Activated CD4-positive, alpha-beta T cell treated with anti-CD3 and anti-CD28 coated beads, Interleukin-2, amount 10 ng/mL, durations not matched to agents 7 days and 5 days (primary cell): ENCODE measurements at regions not wholly inside any gene's neighbourhood (a gene's known extent, or its start where the extent isn't known, plus 50 kb on each side); places are given as distances from the start of the nearest gene placed in this dataset.

Experiments
- CTCF ChIA-PET: fragments of 350-600 bp; sonication (Branson Sonifier 250); formaldehyde crosslinking; loops from one replicate; lab custom pipeline; 2021; ENCODE audit warnings: antibody characterized with exemption; lab: Charles Lee
- POLR2A ChIA-PET: fragments of 350-600 bp; sonication (Branson Sonifier 250); formaldehyde crosslinking; loops from one replicate; lab custom pipeline; 2021; ENCODE audit warnings: antibody characterized with exemption; lab: Charles Lee
- DNase-seq: peaks from one replicate; pipeline ENCODE4 v3.0.0-alpha.2; 2020
- H3K27ac Mint-ChIP-seq: one replicate; pipeline ENCODE4 v1.8.0; 2021; ENCODE audit warnings: mild to moderate bottlenecking, moderate library complexity, mixed read lengths
- H3K27me3 Mint-ChIP-seq: one replicate; pipeline ENCODE4 v1.8.0; 2021; ENCODE audit warnings: mixed read lengths
- H3K36me3 Mint-ChIP-seq: one replicate; pipeline ENCODE4 v1.8.0; 2021; ENCODE audit warnings: low read depth, mixed read lengths
- H3K4me1 Mint-ChIP-seq: one replicate; pipeline ENCODE4 v1.8.0; 2021; ENCODE audit warnings: mixed read lengths
- H3K4me3 Mint-ChIP-seq: one replicate; pipeline ENCODE4 v1.8.0; 2021; ENCODE audit warnings: mild to moderate bottlenecking, moderate library complexity, mixed read lengths
- H3K9me3 Mint-ChIP-seq: one replicate; pipeline ENCODE4 v1.8.0; 2021; ENCODE audit warnings: mixed read lengths

DNA sequence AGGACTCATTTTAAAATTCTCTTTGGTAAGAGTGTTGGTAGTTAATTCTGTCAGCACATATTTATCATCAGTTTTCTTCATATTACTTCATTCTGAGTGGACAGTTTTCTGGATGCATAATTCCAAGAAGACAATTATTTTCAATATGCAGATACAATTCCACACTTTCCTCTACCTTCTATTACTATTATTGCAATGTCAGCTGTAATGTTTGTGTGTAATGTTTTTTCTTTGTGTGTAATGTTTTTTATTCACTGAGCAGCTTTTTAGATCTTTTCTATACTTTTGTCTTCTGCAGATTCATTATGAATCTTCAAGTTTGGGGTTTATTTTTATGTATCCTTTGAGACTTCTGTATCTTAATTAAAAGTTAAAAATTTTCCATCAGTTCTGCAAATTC is 264.0 kb upstream of the VRK2 start:
- no peaks in the 10 kb centered on the region for H3K9me3 Mint-ChIP-seq
- H3K4me1 Mint-ChIP-seq = no peaks in the 10 kb centered on the region
- ChIA-PET CTCF (no interaction called here), POLR2A (no interaction called here)
- no peak overlapping the region for H3K4me3 Mint-ChIP-seq
- no peaks in the 10 kb centered on the region for H3K27me3 Mint-ChIP-seq
- DNase-seq = no peak
- no peaks in the 10 kb centered on the region for H3K36me3 Mint-ChIP-seq
- H3K27ac Mint-ChIP-seq = no peak overlapping the region

DNA sequence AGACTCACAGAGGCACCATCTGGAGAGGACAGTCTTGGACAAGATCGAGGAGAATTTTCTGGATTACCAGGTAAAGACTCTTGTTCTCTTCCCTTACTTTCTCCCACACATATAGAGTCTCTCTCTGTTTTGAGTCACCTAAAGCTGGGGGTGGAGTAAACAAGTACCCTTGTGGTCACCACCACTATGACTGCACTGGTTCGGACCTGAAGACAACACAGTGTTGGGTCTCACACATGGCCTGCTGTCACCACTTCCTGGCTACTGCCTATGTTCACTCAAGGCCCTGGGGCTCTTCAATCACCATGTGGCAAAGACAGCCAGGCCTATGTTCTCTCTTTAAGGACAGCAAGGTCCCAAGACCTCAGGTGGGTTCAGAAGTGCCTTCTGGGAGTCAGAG is 253.3 kb upstream of the VRK2 start:
- no peak for DNase-seq
- Mint-ChIP-seq H3K36me3 (no peaks in the 10 kb centered on the region), H3K4me1 (no peaks in the 10 kb centered on the region), H3K27ac (no peak overlapping the region), H3K27me3 (no peaks in the 10 kb centered on the region), H3K4me3 (no peak overlapping the region), H3K9me3 (no peaks in the 10 kb centered on the region)
- POLR2A ChIA-PET = no interaction called here
- CTCF ChIA-PET = no interaction called here

DNA sequence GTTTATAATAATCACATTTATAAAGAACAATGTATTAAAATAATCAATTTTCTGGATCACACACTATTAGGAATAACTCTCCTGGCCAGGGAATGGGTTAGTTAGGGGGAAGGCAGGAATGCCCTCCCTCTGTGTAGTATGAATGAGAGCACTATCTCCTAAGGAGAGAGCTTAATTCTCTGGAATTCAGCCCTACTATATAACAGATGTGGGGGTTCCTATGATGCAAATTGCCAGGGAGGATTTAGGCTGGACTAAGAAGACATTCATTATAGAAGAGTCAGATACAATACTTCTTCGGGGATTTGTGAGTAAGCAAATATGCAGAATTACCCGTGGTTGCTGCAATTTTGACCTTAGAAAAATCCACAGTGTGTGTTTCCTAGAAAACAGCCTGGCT is 250.1 kb upstream of the VRK2 start:
- Mint-ChIP-seq H3K4me3 (no peak overlapping the region), H3K27ac (no peak overlapping the region), H3K9me3 (peaks cover 5% of the 10 kb centered on the region), H3K36me3 (no peaks in the 10 kb centered on the region), H3K27me3 (no peaks in the 10 kb centered on the region), H3K4me1 (no peaks in the 10 kb centered on the region)
- ChIA-PET CTCF (no interaction called here), POLR2A (no interaction called here)
- no peak for DNase-seq

DNA sequence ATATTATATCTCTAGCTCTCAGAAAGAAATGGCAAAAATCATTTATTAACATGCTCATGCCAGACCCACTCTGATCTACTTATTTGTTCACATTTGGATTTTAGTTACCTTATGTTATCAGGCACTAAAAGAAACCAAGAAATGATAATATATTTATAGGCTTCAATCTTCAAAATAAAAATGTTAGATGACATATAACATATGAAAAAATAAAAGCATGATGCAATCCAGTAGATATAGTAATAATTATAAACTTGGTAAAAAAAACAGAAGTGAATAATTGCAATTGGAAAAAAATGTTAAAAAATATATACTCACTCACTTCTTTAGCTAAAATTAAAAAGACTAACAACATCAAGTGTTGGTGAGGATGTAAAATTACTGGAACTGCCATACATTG is 248.3 kb upstream of the VRK2 start:
- Mint-ChIP-seq H3K4me3 (no peak overlapping the region), H3K36me3 (no peaks in the 10 kb centered on the region), H3K9me3 (peaks cover 5% of the 10 kb centered on the region), H3K27ac (no peak overlapping the region), H3K4me1 (no peaks in the 10 kb centered on the region), H3K27me3 (no peaks in the 10 kb centered on the region)
- CTCF ChIA-PET = no interaction called here
- POLR2A ChIA-PET = no interaction called here
- DNase-seq = no peak

DNA sequence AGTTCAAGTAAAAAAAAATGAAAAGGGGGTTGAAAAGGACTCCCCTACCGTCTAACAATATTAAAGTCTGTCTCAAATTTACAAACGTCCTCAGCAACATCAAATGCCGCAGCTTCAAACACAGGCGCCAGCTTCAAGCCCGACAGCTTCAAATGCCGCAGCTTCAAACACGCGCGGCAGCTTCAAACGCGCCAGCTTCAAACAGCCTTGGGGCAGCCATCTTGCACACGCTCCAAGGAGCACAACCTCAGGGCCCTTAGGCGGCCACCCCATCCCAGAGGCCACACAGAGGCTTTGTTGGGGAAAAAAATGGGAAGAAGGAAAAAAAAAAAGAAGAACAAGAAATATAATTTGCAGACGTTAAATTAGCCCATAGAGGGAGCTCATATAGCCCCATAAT is 244.4 kb upstream of the VRK2 start:
- H3K4me1 Mint-ChIP-seq = no peaks in the 10 kb centered on the region
- H3K9me3 Mint-ChIP-seq = peaks cover 5% of the 10 kb centered on the region
- H3K27me3 Mint-ChIP-seq = no peaks in the 10 kb centered on the region
- no peak overlapping the region for H3K4me3 Mint-ChIP-seq
- no peak for DNase-seq
- ChIA-PET POLR2A (no interaction called here), CTCF (interaction anchor here (0.6 kb wide), 1 partner anchor 905 kb away, joined by 4 read pairs; no protein-coding TSS in a partner anchor)
- no peaks in the 10 kb centered on the region for H3K36me3 Mint-ChIP-seq
- H3K27ac Mint-ChIP-seq = no peak overlapping the region

DNA sequence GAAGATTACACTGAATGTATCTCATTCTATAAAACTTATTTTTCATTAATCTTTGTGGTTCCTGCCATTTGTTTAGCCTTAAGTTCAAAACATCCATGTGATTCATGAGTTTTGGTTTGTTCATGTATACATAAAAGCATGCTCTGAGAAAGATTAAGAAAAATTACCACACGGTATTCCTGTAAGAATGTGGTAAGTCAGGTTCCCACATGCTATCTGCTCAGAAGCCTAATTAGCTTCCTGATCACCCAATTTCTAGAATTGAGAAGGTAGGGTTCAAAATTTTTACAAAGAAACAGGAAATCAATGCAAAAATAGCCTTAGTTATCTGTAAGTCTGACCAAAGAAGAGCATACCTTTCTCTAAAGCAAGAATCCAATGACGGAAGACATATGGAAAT is 241.6 kb upstream of the VRK2 start:
- H3K9me3 Mint-ChIP-seq = no peaks in the 10 kb centered on the region
- CTCF ChIA-PET = no interaction called here
- DNase-seq = no peak
- POLR2A ChIA-PET = no interaction called here
- H3K4me3 Mint-ChIP-seq = no peak overlapping the region
- H3K4me1 Mint-ChIP-seq = no peaks in the 10 kb centered on the region
- H3K27me3 Mint-ChIP-seq = no peaks in the 10 kb centered on the region
- no peaks in the 10 kb centered on the region for H3K36me3 Mint-ChIP-seq
- H3K27ac Mint-ChIP-seq = no peak overlapping the region

DNA sequence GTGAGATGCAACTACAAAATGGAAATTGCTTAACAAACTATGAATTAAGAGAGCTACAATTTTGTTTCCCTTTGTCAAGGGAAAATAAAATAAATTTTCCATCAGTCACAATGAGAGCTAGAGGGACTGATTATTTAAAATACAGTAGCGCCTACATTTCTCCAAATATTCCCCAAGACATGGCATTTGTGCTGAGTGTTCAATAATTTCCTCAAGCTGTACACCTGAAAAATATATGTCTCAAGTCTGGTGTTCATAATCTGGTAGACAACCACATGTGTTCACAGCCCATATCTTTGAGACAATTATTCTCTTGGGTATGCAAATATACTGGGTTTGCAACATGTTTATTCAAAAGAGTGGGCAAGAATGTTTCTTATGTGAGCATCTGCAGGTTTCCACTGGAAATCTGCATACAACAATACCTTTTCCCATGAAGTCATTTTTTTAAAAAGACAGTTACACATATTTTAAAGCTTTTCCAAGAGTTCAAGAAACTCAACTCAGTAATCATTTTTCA is 240.1 kb upstream of the VRK2 start:
- Mint-ChIP-seq H3K27ac (no peak overlapping the region), H3K4me3 (no peak overlapping the region), H3K4me1 (no peaks in the 10 kb centered on the region), H3K27me3 (no peaks in the 10 kb centered on the region), H3K9me3 (no peaks in the 10 kb centered on the region), H3K36me3 (no peaks in the 10 kb centered on the region)
- POLR2A ChIA-PET = no interaction called here
- CTCF ChIA-PET = no interaction called here
- DNase-seq = no peak

DNA sequence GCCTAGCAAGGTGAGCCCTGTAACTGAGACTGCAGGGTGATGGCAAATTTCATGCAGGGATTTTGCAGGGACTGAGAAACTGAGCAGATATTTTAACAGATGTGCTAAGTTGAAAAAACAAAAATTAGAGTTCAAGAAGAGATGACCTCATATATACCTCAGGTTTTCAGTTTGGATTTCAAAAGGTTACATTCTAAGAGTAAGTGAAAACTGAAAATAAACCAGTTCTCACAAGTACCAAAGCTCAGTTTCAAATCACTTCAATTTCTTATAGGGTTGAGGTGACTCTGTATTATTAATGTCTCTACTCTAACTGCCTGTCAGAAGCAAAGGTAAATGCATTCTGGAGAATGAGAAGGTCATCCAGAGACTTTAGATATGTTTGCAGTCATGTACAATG is 237.4 kb upstream of the VRK2 start:
- Mint-ChIP-seq H3K4me3 (no peak overlapping the region), H3K36me3 (no peaks in the 10 kb centered on the region), H3K27me3 (no peaks in the 10 kb centered on the region), H3K4me1 (no peaks in the 10 kb centered on the region), H3K27ac (no peak overlapping the region), H3K9me3 (no peaks in the 10 kb centered on the region)
- POLR2A ChIA-PET = no interaction called here
- no peak for DNase-seq
- CTCF ChIA-PET = no interaction called here

DNA sequence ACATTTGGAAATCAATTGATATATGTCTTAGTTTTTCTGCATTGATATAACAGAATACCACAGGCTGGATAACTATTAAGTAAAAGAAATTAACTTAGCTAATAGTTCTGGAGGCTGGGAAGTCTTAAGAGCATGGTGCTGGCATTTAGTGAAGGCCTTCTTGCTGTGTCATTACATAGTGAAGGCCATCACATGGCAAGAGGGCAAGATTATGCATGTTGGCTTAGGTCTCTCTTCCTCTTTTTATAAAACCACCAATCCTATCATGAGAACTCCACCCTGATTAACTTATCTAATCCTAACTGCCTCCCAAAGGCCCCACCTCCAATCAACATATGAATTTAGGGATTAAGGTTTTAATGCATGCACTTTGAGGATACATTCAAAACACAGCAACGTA is 225.5 kb upstream of the VRK2 start:
- no peaks in the 10 kb centered on the region for H3K9me3 Mint-ChIP-seq
- no peak overlapping the region for H3K4me3 Mint-ChIP-seq
- no peaks in the 10 kb centered on the region for H3K36me3 Mint-ChIP-seq
- POLR2A ChIA-PET = no interaction called here
- no peak for DNase-seq
- H3K27ac Mint-ChIP-seq = no peak overlapping the region
- CTCF ChIA-PET = no interaction called here
- peaks cover 3% of the 10 kb centered on the region for H3K27me3 Mint-ChIP-seq
- no peaks in the 10 kb centered on the region for H3K4me1 Mint-ChIP-seq

DNA sequence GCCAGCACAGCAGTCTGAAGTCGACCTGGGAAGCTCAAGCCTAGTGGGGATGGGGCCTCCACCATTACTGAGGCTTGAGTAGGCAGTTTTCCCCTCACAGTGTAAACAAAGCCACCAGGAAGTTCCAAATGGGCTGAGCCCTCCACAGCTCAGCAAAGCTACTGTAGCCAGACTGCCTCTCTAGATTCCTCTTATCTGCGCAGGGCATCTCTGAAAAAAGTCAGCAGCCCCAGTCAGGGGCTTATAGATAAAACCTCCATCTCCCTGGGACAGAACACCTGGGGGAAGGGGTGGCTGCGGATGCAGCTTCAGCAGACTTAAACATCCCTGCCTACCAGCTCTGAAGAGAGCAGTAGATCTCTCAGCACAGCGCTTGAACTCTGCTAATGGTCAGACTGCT is 218.4 kb upstream of the VRK2 start:
- Mint-ChIP-seq H3K36me3 (no peaks in the 10 kb centered on the region), H3K4me1 (no peaks in the 10 kb centered on the region), H3K4me3 (no peak overlapping the region), H3K27ac (no peak overlapping the region), H3K9me3 (no peaks in the 10 kb centered on the region), H3K27me3 (peaks cover 3% of the 10 kb centered on the region)
- POLR2A ChIA-PET = no interaction called here
- CTCF ChIA-PET = no interaction called here
- no peak for DNase-seq

DNA sequence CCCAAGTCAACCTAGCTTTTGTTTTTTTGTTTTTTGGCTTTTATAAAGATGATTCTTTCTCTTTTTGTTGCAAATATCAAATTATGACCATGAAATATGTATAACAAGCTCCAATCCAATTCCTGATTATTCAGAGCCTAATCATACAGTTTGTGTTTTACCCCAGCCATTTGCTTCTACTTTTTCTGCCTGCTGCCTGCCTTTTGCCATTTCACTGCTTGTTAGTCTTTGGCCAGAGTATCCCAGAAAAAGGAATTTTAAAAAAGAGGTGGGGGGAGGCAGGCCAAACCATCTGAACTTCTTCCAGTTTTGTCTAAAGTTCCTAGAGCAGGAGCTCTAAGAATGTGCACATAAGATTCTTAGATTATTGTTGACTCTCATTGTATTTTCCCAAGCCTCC is 211.9 kb upstream of the VRK2 start:
- POLR2A ChIA-PET = no interaction called here
- Mint-ChIP-seq H3K4me3 (no peak overlapping the region), H3K27me3 (no peaks in the 10 kb centered on the region)

DNA sequence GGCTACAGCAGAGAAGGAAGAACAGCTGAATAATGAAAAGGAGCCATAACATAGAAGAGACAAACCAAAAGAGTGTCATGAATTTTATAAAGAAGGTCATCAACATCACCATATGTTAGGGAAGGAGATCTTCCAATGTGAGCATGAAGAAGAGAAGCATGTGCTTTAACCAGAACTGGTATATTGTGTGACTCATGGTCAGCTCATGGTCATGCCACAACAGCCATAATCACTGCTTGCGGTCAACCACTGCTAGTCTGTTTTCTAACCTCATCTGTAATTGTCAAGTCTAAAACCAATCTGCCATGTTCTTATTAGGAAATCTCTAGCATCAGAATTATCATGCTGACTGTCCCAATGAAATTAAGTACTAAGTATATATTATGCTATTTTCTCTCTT is 204.1 kb upstream of the VRK2 start:
- ChIA-PET CTCF (no interaction called here), POLR2A (no interaction called here)
- Mint-ChIP-seq H3K36me3 (no peaks in the 10 kb centered on the region), H3K4me1 (no peaks in the 10 kb centered on the region), H3K9me3 (no peaks in the 10 kb centered on the region), H3K4me3 (no peak overlapping the region), H3K27ac (no peak overlapping the region), H3K27me3 (no peaks in the 10 kb centered on the region)
- DNase-seq = no peak

More for the DNA sequence above, 211.9 kb upstream of the VRK2 start:
- DNase-seq = no peak
- no peaks in the 10 kb centered on the region for H3K36me3 Mint-ChIP-seq
- CTCF ChIA-PET = no interaction called here
- H3K4me1 Mint-ChIP-seq = no peaks in the 10 kb centered on the region
- no peak overlapping the region for H3K27ac Mint-ChIP-seq
- no peaks in the 10 kb centered on the region for H3K9me3 Mint-ChIP-seq

DNA sequence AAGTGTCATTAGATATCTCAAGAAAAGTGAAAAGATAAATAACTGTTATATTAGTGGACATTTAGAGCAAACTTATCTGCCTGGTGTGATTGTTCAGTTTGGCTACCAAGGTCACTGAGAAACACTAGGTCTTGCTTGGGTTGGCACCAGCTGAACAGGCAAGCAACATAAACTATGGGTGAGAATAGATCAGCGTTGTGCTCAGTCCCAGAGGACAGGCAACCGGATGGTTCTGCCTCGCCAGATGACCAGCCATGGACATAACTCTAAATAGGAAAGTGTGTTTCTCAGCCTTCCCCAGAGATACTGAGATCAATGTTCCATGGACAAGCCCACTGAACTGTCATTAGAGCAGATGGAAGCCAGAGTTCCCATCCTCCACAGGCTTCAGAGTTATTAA is 203.4 kb upstream of the VRK2 start:
- no peaks in the 10 kb centered on the region for H3K36me3 Mint-ChIP-seq
- H3K4me1 Mint-ChIP-seq = no peaks in the 10 kb centered on the region
- no peaks in the 10 kb centered on the region for H3K9me3 Mint-ChIP-seq
- DNase-seq = no peak
- H3K4me3 Mint-ChIP-seq = no peak overlapping the region
- no peaks in the 10 kb centered on the region for H3K27me3 Mint-ChIP-seq
- H3K27ac Mint-ChIP-seq = no peak overlapping the region
- ChIA-PET CTCF (no interaction called here), POLR2A (no interaction called here)

DNA sequence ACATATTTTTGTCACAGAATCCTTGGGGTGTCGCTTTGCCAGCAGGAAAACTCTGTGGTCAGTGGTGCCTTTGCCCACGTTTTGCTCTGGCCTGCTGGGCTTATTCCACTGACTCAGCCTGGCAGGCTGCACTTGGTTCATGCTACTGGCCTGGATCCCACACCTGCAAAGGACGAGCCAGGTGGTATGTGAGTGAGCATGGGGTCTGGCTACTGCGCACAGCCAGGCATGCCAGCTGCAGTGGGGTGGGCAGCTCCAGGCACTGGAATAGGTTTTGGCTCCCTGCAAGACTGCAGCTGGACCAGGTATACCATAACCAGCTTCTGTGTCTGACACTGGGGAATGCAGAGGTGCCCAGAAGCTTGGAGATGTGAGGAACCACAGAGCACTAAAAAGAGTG is 197.9 kb upstream of the VRK2 start:
- Mint-ChIP-seq H3K27ac (no peak overlapping the region), H3K4me1 (no peaks in the 10 kb centered on the region), H3K36me3 (no peaks in the 10 kb centered on the region), H3K27me3 (no peaks in the 10 kb centered on the region), H3K9me3 (no peaks in the 10 kb centered on the region), H3K4me3 (no peak overlapping the region)
- ChIA-PET POLR2A (no interaction called here), CTCF (no interaction called here)
- no peak for DNase-seq
